ENCODE measurements at regions not wholly inside any gene's neighbourhood (a gene's known extent, or its start where the extent isn't known, plus 50 kb on each side); places are given as distances from the start of the nearest gene placed in this dataset.

- TF ChIP-seq CTCF (conservative IDR thresholded peaks at IDR 0.05; ENCODE audit: low read depth in 2 of 2) (no peak), POLR2AphosphoS5 (IDR thresholded peaks at IDR 0.05; ENCODE audit: low read depth) (no peak), EZH2phosphoT487 (IDR thresholded peaks at IDR 0.05; ENCODE audit: unreplicated experiment) (no peak), CREB1 (CRISPR knock-in tag; IDR thresholded peaks at IDR 0.05; ENCODE audit: low read depth) (no peak), EZH2 (IDR thresholded peaks at IDR 0.05; ENCODE audit: low read depth, unreplicated experiment) (no peak), JUNB (IDR thresholded peaks at IDR 0.05; ENCODE audit: unreplicated experiment) (no peak)
- TF ChIP-seq, protein P1, sequence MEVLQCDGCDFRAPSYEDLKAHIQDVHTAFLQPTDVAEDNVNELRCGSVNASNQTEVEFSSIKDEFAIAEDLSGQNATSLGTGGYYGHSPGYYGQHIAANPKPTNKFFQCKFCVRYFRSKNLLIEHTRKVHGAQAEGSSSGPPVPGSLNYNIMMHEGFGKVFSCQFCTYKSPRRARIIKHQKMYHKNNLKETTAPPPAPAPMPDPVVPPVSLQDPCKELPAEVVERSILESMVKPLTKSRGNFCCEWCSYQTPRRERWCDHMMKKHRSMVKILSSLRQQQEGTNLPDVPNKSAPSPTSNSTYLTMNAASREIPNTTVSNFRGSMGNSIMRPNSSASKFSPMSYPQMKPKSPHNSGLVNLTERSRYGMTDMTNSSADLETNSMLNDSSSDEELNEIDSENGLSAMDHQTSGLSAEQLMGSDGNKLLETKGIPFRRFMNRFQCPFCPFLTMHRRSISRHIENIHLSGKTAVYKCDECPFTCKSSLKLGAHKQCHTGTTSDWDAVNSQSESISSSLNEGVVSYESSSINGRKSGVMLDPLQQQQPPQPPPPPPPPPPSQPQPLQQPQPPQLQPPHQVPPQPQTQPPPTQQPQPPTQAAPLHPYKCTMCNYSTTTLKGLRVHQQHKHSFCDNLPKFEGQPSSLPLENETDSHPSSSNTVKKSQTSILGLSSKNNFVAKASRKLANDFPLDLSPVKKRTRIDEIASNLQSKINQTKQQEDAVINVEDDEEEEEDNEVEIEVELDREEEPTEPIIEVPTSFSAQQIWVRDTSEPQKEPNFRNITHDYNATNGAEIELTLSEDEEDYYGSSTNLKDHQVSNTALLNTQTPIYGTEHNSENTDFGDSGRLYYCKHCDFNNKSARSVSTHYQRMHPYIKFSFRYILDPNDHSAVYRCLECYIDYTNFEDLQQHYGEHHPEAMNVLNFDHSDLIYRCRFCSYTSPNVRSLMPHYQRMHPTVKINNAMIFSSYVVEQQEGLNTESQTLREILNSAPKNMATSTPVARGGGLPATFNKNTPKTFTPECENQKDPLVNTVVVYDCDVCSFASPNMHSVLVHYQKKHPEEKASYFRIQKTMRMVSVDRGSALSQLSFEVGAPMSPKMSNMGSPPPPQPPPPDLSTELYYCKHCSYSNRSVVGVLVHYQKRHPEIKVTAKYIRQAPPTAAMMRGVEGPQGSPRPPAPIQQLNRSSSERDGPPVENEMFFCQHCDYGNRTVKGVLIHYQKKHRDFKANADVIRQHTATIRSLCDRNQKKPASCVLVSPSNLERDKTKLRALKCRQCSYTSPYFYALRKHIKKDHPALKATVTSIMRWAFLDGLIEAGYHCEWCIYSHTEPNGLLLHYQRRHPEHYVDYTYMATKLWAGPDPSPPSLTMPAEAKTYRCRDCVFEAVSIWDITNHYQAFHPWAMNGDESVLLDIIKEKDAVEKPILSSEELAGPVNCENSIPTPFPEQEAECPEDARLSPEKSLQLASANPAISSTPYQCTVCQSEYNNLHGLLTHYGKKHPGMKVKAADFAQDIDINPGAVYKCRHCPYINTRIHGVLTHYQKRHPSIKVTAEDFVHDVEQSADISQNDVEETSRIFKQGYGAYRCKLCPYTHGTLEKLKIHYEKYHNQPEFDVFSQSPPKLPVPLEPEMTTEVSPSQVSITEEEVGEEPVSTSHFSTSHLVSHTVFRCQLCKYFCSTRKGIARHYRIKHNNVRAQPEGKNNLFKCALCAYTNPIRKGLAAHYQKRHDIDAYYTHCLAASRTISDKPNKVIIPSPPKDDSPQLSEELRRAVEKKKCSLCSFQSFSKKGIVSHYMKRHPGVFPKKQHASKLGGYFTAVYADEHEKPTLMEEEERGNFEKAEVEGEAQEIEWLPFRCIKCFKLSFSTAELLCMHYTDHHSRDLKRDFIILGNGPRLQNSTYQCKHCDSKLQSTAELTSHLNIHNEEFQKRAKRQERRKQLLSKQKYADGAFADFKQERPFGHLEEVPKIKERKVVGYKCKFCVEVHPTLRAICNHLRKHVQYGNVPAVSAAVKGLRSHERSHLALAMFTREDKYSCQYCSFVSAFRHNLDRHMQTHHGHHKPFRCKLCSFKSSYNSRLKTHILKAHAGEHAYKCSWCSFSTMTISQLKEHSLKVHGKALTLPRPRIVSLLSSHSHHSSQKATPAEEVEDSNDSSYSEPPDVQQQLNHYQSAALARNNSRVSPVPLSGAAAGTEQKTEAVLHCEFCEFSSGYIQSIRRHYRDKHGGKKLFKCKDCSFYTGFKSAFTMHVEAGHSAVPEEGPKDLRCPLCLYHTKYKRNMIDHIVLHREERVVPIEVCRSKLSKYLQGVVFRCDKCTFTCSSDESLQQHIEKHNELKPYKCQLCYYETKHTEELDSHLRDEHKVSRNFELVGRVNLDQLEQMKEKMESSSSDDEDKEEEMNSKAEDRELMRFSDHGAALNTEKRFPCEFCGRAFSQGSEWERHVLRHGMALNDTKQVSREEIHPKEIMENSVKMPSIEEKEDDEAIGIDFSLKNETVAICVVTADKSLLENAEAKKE (CRISPR knock-in tag; IDR thresholded peaks at IDR 0.05) = no peak
- TF ChIP-seq, protein P2, sequence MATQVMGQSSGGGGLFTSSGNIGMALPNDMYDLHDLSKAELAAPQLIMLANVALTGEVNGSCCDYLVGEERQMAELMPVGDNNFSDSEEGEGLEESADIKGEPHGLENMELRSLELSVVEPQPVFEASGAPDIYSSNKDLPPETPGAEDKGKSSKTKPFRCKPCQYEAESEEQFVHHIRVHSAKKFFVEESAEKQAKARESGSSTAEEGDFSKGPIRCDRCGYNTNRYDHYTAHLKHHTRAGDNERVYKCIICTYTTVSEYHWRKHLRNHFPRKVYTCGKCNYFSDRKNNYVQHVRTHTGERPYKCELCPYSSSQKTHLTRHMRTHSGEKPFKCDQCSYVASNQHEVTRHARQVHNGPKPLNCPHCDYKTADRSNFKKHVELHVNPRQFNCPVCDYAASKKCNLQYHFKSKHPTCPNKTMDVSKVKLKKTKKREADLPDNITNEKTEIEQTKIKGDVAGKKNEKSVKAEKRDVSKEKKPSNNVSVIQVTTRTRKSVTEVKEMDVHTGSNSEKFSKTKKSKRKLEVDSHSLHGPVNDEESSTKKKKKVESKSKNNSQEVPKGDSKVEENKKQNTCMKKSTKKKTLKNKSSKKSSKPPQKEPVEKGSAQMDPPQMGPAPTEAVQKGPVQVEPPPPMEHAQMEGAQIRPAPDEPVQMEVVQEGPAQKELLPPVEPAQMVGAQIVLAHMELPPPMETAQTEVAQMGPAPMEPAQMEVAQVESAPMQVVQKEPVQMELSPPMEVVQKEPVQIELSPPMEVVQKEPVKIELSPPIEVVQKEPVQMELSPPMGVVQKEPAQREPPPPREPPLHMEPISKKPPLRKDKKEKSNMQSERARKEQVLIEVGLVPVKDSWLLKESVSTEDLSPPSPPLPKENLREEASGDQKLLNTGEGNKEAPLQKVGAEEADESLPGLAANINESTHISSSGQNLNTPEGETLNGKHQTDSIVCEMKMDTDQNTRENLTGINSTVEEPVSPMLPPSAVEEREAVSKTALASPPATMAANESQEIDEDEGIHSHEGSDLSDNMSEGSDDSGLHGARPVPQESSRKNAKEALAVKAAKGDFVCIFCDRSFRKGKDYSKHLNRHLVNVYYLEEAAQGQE (IDR thresholded peaks at IDR 0.05; ENCODE audit: unreplicated experiment) = no peak
Measured at GRCh38 chr16:6678586-6678985, 654.1 kb upstream of the RBFOX1 start.
